Sigmoid colon (tissue), 5 donors: ENCODE measurements at regions not wholly inside any gene's neighbourhood (a gene's known extent, or its start where the extent isn't known, plus 50 kb on each side); places are given as distances from the start of the nearest gene placed in this dataset.

Source experiments
- DNase-seq: peaks from one replicate; pipeline ENCODE4 v3.0.0-alpha.2; 2019
- H3K27ac ChIP-seq, 4 donors: fragments of 200-600 bp; sonication (generic); one replicate each; pipeline ENCODE4 v1.5.1; 2016 to 2019; ENCODE audit warnings: mild to moderate bottlenecking in 1 of 4
- H3K27me3 ChIP-seq, 3 donors: fragments of 200-600 bp; sonication (generic); one replicate each; pipeline ENCODE4 v1.5.1; 2019; ENCODE audit warnings: mild to moderate bottlenecking in 1 of 3
- H3K36me3 ChIP-seq, 4 donors: fragments of 200-600 bp; sonication (generic); one replicate each; pipeline ENCODE4 v1.5.1; 2016 to 2019
- H3K4me1 ChIP-seq, 4 donors: fragments of 200-600 bp; sonication (generic); one replicate each; pipeline ENCODE4 v1.5.1; 2017 to 2019
- H3K4me3 ChIP-seq, 4 donors: fragments of 200-600 bp; sonication (generic); one replicate each; pipeline ENCODE4 v1.5.1; 2017 to 2019; ENCODE audit warnings: mild to moderate bottlenecking in 2 of 4, moderate library complexity in 1 of 4
- H3K9me3 ChIP-seq, 4 donors: fragments of 200-600 bp in 3 of 4; sonication (generic) in 3 of 4; one replicate each; pipeline versions ENCODE4 v1.5.1 to v1.6.1; 2013 to 2019
- EP300 ChIP-seq, 4 donors: sonication (generic); formaldehyde crosslinking; IDR thresholded peaks; one replicate each; pipeline ENCODE4 v1.6.1; 2017; ENCODE audit warnings: antibody characterized with exemption in 4 of 4
- POLR2A ChIP-seq, 2 donors: fragments of 450-650 bp; IDR thresholded peaks; one replicate each; pipeline ENCODE4 v1.6.1; 2016; ENCODE audit warnings: antibody characterized with exemption in 2 of 2, mild to moderate bottlenecking in 2 of 2, moderate library complexity in 2 of 2
- POLR2AphosphoS5 ChIP-seq, 4 donors: sonication (generic); formaldehyde crosslinking; IDR thresholded peaks; one replicate each; pipeline ENCODE4 v1.6.1; 2017; ENCODE audit warnings: antibody characterized with exemption in 4 of 4
- intact Hi-C: fragments of 100-400 bp; cut with DNase I; formaldehyde crosslinking; loops from one replicate; pipeline ENCODE4 v1.15.1; 2023
- TF ChIP-seq, protein P1 (sequence below), 4 experiments: fragments of 450-650 bp in 3 of 4; fragments of 200-600 bp in 1 of 4; IDR thresholded peaks; one replicate each; pipeline ENCODE4 v1.5.1; 2016 to 2019; ENCODE audit warnings: antibody characterized with exemption in 4 of 4, mild to moderate bottlenecking in 3 of 4, moderate library complexity in 2 of 4
- donor health status: healthy.

DNA sequence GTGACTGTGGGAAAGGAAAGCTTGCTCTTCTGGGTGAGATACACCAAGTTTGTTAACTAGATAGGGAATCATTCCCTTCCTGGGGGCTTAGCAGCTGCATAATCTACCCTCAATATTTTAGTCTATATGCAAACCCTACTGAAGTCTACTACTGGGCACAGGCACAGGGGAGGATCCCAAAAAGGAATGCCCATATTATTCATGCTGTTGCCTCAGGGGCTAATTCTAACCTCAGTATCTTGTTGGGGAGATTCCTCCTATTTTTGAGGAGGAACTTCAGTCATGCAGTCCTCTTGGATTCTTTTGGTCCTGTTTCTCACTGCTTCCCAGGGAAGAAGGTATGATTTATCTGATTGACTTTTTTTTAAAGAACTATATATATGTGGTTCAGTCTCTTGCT lies 58.9 kb upstream of the ANKS1B start:
- TF ChIP-seq POLR2AphosphoS5 (IDR thresholded peaks at IDR 0.05) (no peak), EP300 (IDR thresholded peaks at IDR 0.05) (no peak), POLR2A (IDR thresholded peaks at IDR 0.05) (no peak)
- TF ChIP-seq, protein P1, sequence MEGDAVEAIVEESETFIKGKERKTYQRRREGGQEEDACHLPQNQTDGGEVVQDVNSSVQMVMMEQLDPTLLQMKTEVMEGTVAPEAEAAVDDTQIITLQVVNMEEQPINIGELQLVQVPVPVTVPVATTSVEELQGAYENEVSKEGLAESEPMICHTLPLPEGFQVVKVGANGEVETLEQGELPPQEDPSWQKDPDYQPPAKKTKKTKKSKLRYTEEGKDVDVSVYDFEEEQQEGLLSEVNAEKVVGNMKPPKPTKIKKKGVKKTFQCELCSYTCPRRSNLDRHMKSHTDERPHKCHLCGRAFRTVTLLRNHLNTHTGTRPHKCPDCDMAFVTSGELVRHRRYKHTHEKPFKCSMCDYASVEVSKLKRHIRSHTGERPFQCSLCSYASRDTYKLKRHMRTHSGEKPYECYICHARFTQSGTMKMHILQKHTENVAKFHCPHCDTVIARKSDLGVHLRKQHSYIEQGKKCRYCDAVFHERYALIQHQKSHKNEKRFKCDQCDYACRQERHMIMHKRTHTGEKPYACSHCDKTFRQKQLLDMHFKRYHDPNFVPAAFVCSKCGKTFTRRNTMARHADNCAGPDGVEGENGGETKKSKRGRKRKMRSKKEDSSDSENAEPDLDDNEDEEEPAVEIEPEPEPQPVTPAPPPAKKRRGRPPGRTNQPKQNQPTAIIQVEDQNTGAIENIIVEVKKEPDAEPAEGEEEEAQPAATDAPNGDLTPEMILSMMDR (IDR thresholded peaks at IDR 0.05): no peak
- intact Hi-C loops: no loop called here
- H3K4me1 ChIP-seq: no peaks in the 10 kb centered on the region
- H3K36me3 ChIP-seq: peaks cover 0 to 56% (median 11%) of the 10 kb centered on the region in 4 donors
- no peak overlapping the region for H3K4me3 ChIP-seq
- no peak overlapping the region for H3K27ac ChIP-seq
- H3K27me3 ChIP-seq: no peaks in the 10 kb centered on the region
- no peaks in the 10 kb centered on the region for H3K9me3 ChIP-seq
- DNase-seq: no peak
